ENCODE measurements at regions not wholly inside any gene's neighbourhood (a gene's known extent, or its start where the extent isn't known, plus 50 kb on each side); places are given as distances from the start of the nearest gene placed in this dataset.

- TF ChIP-seq CTCF (conservative IDR thresholded peaks at IDR 0.05; ENCODE audit: low read depth, low read length) (no peak), EZH2 (IDR thresholded peaks at IDR 0.05; ENCODE audit: borderline replicate concordance, low read depth, low read length, poor library complexity, severe bottlenecking) (no peak)
- BruUV-seq (replicated peaks), result no TSS peak
- POLR2A ChIA-PET (ENCODE audit: low non-redundant PET), result interaction anchor here (0.7 kb wide), 1 partner anchor 16 kb away, joined by 3 read pairs; no protein-coding TSS in a partner anchor
- CTCF ChIA-PET, result no interaction called here
- H3K4me3 ChIP-seq (ENCODE audit: low read depth, low read length, poor library complexity, severe bottlenecking), result no peak overlapping the region
- no peaks in the 10 kb centered on the region for H3K36me3 ChIP-seq (ENCODE audit: insufficient read depth, low read length, poor library complexity, severe bottlenecking)
- no peaks in the 10 kb centered on the region for H3K27me3 ChIP-seq (replicated peaks; ENCODE audit: insufficient read depth, low read depth, low read length, poor library complexity)
- intact Hi-C loops (cut with micrococcal nuclease; ENCODE audit: unreplicated experiment), result no loop called here
- H3K4me1 ChIP-seq (ENCODE audit: insufficient read depth, low read length, poor library complexity, severe bottlenecking), result no peaks in the 10 kb centered on the region
- no peaks in the 10 kb centered on the region for H3K9me3 ChIP-seq (ENCODE audit: low read depth, low read length, poor library complexity, severe bottlenecking)
- H3K27ac ChIP-seq (ENCODE audit: low read depth, low read length, poor library complexity, severe bottlenecking), result no peak overlapping the region
- no peak for DNase-seq (ENCODE audit: low spot score)
Observed at GRCh38 chr5:21168557-21168956, 1180.6 kb upstream of the CDH18 start.

- intact Hi-C loops (cut with micrococcal nuclease; ENCODE audit: unreplicated experiment), result no loop called here
- POLR2A ChIA-PET (ENCODE audit: low non-redundant PET), result no interaction called here
- no TSS peak for BruUV-seq (replicated peaks)
- Histone ChIP-seq H3K4me1 (ENCODE audit: insufficient read depth, low read length, poor library complexity, severe bottlenecking) (no peaks in the 10 kb centered on the region), H3K27me3 (replicated peaks; ENCODE audit: insufficient read depth, low read depth, low read length, poor library complexity) (no peaks in the 10 kb centered on the region), H3K4me3 (ENCODE audit: low read depth, low read length, poor library complexity, severe bottlenecking) (no peak overlapping the region), H3K9me3 (ENCODE audit: low read depth, low read length, poor library complexity, severe bottlenecking) (no peaks in the 10 kb centered on the region), H3K36me3 (ENCODE audit: insufficient read depth, low read length, poor library complexity, severe bottlenecking) (no peaks in the 10 kb centered on the region), H3K27ac (ENCODE audit: low read depth, low read length, poor library complexity, severe bottlenecking) (no peak overlapping the region)
- DNase-seq (ENCODE audit: low spot score), result no peak
- CTCF ChIA-PET, result no interaction called here
- no peak for TF ChIP-seq EZH2 (IDR thresholded peaks at IDR 0.05; ENCODE audit: borderline replicate concordance, low read depth, low read length, poor library complexity, severe bottlenecking)
- no peak for TF ChIP-seq CTCF (conservative IDR thresholded peaks at IDR 0.05; ENCODE audit: low read depth, low read length)
Observed at GRCh38 chr5:21165344-21165743, 1177.3 kb upstream of the CDH18 start.

- no peaks in the 10 kb centered on the region for H3K36me3 ChIP-seq (ENCODE audit: insufficient read depth, low read length, poor library complexity, severe bottlenecking)
- H3K9me3 ChIP-seq (ENCODE audit: low read depth, low read length, poor library complexity, severe bottlenecking), result no peaks in the 10 kb centered on the region
- H3K27ac ChIP-seq (ENCODE audit: low read depth, low read length, poor library complexity, severe bottlenecking), result no peak overlapping the region
- H3K4me1 ChIP-seq (ENCODE audit: insufficient read depth, low read length, poor library complexity, severe bottlenecking), result no peaks in the 10 kb centered on the region
- no peak for DNase-seq (ENCODE audit: low spot score)
- no peak overlapping the region for H3K4me3 ChIP-seq (ENCODE audit: low read depth, low read length, poor library complexity, severe bottlenecking)
- no TSS peak for BruUV-seq (replicated peaks)
- POLR2A ChIA-PET (ENCODE audit: low non-redundant PET), result no interaction called here
- no peak for TF ChIP-seq CTCF (conservative IDR thresholded peaks at IDR 0.05; ENCODE audit: low read depth, low read length)
- TF ChIP-seq EZH2 (IDR thresholded peaks at IDR 0.05; ENCODE audit: borderline replicate concordance, low read depth, low read length, poor library complexity, severe bottlenecking), result no peak
- CTCF ChIA-PET, result no interaction called here
- intact Hi-C loops (cut with micrococcal nuclease; ENCODE audit: unreplicated experiment), result no loop called here
- no peaks in the 10 kb centered on the region for H3K27me3 ChIP-seq (replicated peaks; ENCODE audit: insufficient read depth, low read depth, low read length, poor library complexity)
Observed at GRCh38 chr5:21164425-21164824, 1176.4 kb upstream of the CDH18 start.

Measured in A673 (cell line).